HepG2 (cell line): ENCODE measurements at regions not wholly inside any gene's neighbourhood (a gene's known extent, or its start where the extent isn't known, plus 50 kb on each side); places are given as distances from the start of the nearest gene placed in this dataset.

Experiments
- KAT7 ChIP-seq: IDR thresholded peaks from 2 replicates; pipeline ENCODE4 v1.6.1; 2018; ENCODE audit warnings: borderline replicate concordance, missing compliant biosample characterization
- NBN ChIP-seq: fragments of 450-650 bp; conservative IDR thresholded peaks from 2 replicates; pipeline ENCODE4 v1.6.1; 2017
- NCOR1 ChIP-seq: fragments of 200-600 bp; sonication (generic); IDR thresholded peaks from 2 replicates; pipeline ENCODE4 v1.7.0; 2017; ENCODE audit warnings: antibody characterized with exemption, low read length, borderline replicate concordance
- NKX3-1 ChIP-seq: sonication (generic); formaldehyde crosslinking; IDR thresholded peaks from 2 replicates; pipeline ENCODE4 v1.5.0; 2020; ENCODE audit warnings: missing genetic modification reagents
- PHF21A ChIP-seq: sonication (generic); formaldehyde crosslinking; IDR thresholded peaks from 2 replicates; pipeline ENCODE4 v1.5.0; 2020; ENCODE audit warnings: mild to moderate bottlenecking, missing genetic modification reagents
- RCOR2 ChIP-seq: IDR thresholded peaks from 2 replicates; pipeline ENCODE4 v1.6.1; 2016; ENCODE audit warnings: missing biosample characterization, missing genetic modification reagents
- SMC3 ChIP-seq: IDR thresholded peaks from 2 replicates; pipeline ENCODE4 v1.6.1; 2011; ENCODE audit warnings: low read length, improper control_type of control experiment
- SP2 ChIP-seq: sonication (generic); formaldehyde crosslinking; IDR thresholded peaks from 2 replicates; pipeline ENCODE4 v1.5.1; 2020; ENCODE audit warnings: mild to moderate bottlenecking, missing genetic modification reagents
- TBL1XR1 ChIP-seq: fragments of 150-350 bp; IDR thresholded peaks from 2 replicates; pipeline ENCODE4 v1.6.1; 2014; ENCODE audit warnings: borderline replicate concordance, low read length; ENCODE audit not compliant: partially characterized antibody
- YEATS4 ChIP-seq: sonication (generic); formaldehyde crosslinking; IDR thresholded peaks from 2 replicates; pipeline ENCODE4 v1.4.0; 2020; ENCODE audit warnings: missing genetic modification reagents, borderline replicate concordance
- ZBTB10 ChIP-seq: sonication (generic); formaldehyde crosslinking; IDR thresholded peaks from 2 replicates; pipeline ENCODE4 v1.4.0; 2020; ENCODE audit warnings: missing genetic modification reagents, borderline replicate concordance
- ZBTB43 ChIP-seq: sonication (generic); formaldehyde crosslinking; conservative IDR thresholded peaks from 2 replicates; pipeline ENCODE4 v1.4.0; 2020; ENCODE audit warnings: missing genetic modification reagents
- ZFP36L1 ChIP-seq: sonication (generic); formaldehyde crosslinking; IDR thresholded peaks from 2 replicates; pipeline ENCODE4 v1.8.0; 2022; ENCODE audit warnings: mild to moderate bottlenecking, missing genetic modification reagents, moderate library complexity
- ZIK1 ChIP-seq: sonication (generic); formaldehyde crosslinking; IDR thresholded peaks from 2 replicates; pipeline ENCODE4 v1.5.0; 2020; ENCODE audit warnings: mild to moderate bottlenecking, low read depth, missing genetic modification reagents, borderline replicate concordance
- ZNF17 ChIP-seq: sonication (generic); formaldehyde crosslinking; IDR thresholded peaks from 2 replicates; pipeline ENCODE4 v1.5.0; 2020; ENCODE audit warnings: mild to moderate bottlenecking, missing genetic modification reagents
- ZNF207 ChIP-seq: fragments of 450-650 bp; IDR thresholded peaks from 2 replicates; pipeline ENCODE4 v1.6.1; 2016; ENCODE audit warnings: antibody characterized with exemption, borderline replicate concordance
- ZNF230 ChIP-seq: sonication (generic); formaldehyde crosslinking; IDR thresholded peaks from 2 replicates; pipeline ENCODE4 v1.4.0; 2020; ENCODE audit warnings: mild to moderate bottlenecking, missing genetic modification reagents
- ZNF367 ChIP-seq: sonication (generic); formaldehyde crosslinking; IDR thresholded peaks from 2 replicates; pipeline ENCODE4 v1.4.0; 2020; ENCODE audit warnings: missing genetic modification reagents, borderline replicate concordance
- ZNF382 ChIP-seq: sonication (generic); formaldehyde crosslinking; IDR thresholded peaks from 2 replicates; pipeline ENCODE4 v1.5.0; 2020; ENCODE audit warnings: missing genetic modification reagents, mild to moderate bottlenecking, borderline replicate concordance
- ZNF383 ChIP-seq: sonication (generic); formaldehyde crosslinking; IDR thresholded peaks from 2 replicates; pipeline ENCODE4 v1.4.0; 2020; ENCODE audit warnings: missing genetic modification reagents, mild to moderate bottlenecking, borderline replicate concordance
- ZNF44 ChIP-seq: sonication (generic); formaldehyde crosslinking; IDR thresholded peaks from 2 replicates; pipeline ENCODE4 v1.5.1; 2020; ENCODE audit warnings: mild to moderate bottlenecking, missing genetic modification reagents
- ZNF557 ChIP-seq: sonication (generic); formaldehyde crosslinking; IDR thresholded peaks from 2 replicates; pipeline ENCODE4 v1.4.0; 2020; ENCODE audit warnings: missing genetic modification reagents
- ZNF724P ChIP-seq: sonication (generic); formaldehyde crosslinking; IDR thresholded peaks from 2 replicates; pipeline ENCODE4 v1.8.0; 2022; ENCODE audit warnings: missing genetic modification reagents, borderline replicate concordance
- ZNF781 ChIP-seq: sonication (generic); formaldehyde crosslinking; IDR thresholded peaks from 2 replicates; pipeline ENCODE4 v1.5.1; 2020; ENCODE audit warnings: borderline replicate concordance, mild to moderate bottlenecking, missing genetic modification reagents; ENCODE audit errors: not compliant biosample characterization
- ZSCAN31 ChIP-seq: sonication (generic); formaldehyde crosslinking; IDR thresholded peaks from 2 replicates; pipeline ENCODE4 v1.5.0; 2020; ENCODE audit warnings: low read depth, mild to moderate bottlenecking, missing genetic modification reagents
- TF ChIP-seq, protein P1 (sequence below): sonication (generic); formaldehyde crosslinking; IDR thresholded peaks from 2 replicates; pipeline ENCODE4 v1.8.0; 2022; ENCODE audit warnings: mild to moderate bottlenecking, missing genetic modification reagents, moderate library complexity
- TF ChIP-seq, protein P2 (sequence below): sonication (generic); formaldehyde crosslinking; conservative IDR thresholded peaks from 2 replicates; pipeline ENCODE4 v1.8.1; 2023; ENCODE audit warnings: missing genetic modification reagents

DNA sequence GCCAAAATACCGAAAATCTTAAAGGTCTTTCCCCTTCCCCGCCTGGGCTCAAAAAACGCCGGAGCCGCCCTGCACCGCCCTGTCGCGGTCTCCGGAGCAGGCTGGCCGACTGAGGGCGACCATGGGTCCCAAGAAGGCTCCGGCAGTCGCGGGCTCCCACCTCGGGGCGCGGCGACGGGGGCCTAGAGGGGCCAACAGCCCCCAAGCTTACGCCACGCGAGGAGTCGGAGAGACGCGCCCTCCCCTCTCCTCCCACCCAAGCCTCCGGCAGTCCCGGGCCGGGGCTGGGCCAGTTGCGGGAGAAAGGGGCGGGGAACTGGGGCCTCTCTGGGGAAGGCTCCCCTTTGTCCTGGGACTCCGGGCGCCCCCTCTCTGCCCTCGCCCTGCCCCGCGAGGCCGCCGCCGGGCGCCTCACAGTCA lies 69.2 kb downstream of the GOLGA8B start (continued):
- TF ChIP-seq RCOR2 (CRISPR knock-in tag) (no peak), NBN (no peak), SMC3 (no peak), ZIK1 (CRISPR knock-in tag) (no peak), SP2 (no peak), ZBTB43 (CRISPR knock-in tag) (no peak), ZNF367 (CRISPR knock-in tag) (no peak), ZNF44 (no peak), ZFP36L1 (CRISPR knock-in tag) (no peak), ZNF230 (no peak), TBL1XR1 (no peak), NKX3-1 (CRISPR knock-in tag) (no peak), YEATS4 (0 out of 2 replicates have a peak, but pooled peaks have one; percentile 46), ZNF383 (no peak), ZSCAN31 (CRISPR knock-in tag) (no peak), KAT7 (CRISPR knock-in tag) (no peak), ZNF17 (CRISPR knock-in tag) (no peak), PHF21A (CRISPR knock-in tag) (0 out of 2 replicates have a peak, but pooled peaks have one; percentile 19), ZNF557 (CRISPR knock-in tag) (no peak), ZNF382 (no peak), ZNF781 (CRISPR knock-in tag) (no peak), ZBTB10 (CRISPR knock-in tag) (peak; percentile 57), NCOR1 (no peak), ZNF724P (CRISPR knock-in tag) (no peak), ZNF207 (no peak)
- TF ChIP-seq, protein P1, sequence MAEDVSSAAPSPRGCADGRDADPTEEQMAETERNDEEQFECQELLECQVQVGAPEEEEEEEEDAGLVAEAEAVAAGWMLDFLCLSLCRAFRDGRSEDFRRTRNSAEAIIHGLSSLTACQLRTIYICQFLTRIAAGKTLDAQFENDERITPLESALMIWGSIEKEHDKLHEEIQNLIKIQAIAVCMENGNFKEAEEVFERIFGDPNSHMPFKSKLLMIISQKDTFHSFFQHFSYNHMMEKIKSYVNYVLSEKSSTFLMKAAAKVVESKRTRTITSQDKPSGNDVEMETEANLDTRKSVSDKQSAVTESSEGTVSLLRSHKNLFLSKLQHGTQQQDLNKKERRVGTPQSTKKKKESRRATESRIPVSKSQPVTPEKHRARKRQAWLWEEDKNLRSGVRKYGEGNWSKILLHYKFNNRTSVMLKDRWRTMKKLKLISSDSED = no peak
- TF ChIP-seq, protein P2, sequence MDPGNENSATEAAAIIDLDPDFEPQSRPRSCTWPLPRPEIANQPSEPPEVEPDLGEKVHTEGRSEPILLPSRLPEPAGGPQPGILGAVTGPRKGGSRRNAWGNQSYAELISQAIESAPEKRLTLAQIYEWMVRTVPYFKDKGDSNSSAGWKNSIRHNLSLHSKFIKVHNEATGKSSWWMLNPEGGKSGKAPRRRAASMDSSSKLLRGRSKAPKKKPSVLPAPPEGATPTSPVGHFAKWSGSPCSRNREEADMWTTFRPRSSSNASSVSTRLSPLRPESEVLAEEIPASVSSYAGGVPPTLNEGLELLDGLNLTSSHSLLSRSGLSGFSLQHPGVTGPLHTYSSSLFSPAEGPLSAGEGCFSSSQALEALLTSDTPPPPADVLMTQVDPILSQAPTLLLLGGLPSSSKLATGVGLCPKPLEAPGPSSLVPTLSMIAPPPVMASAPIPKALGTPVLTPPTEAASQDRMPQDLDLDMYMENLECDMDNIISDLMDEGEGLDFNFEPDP (CRISPR knock-in tag) = no peak
